OCI-LY7 (cell line): ENCODE measurements at regions not wholly inside any gene's neighbourhood (a gene's known extent, or its start where the extent isn't known, plus 50 kb on each side); places are given as distances from the start of the nearest gene placed in this dataset.

Experiments
- BruUV-seq: library from RNA; stranded (reverse); fragments of 400-500 nt; replicated peaks from 2 replicates; lab custom pipeline; 2021; lab: Mats Ljungman, UMichigan
- CTCF ChIA-PET: fragments of 300-600 bp; sonication (Branson Sonifier 250); formaldehyde crosslinking; loops from one replicate; lab custom pipeline; 2022; ENCODE audit warnings: antibody characterized with exemption; ENCODE audit not compliant: unreplicated experiment; lab: Charles Lee
- POLR2A ChIA-PET: fragments of 300-600 bp; sonication (Branson Sonifier 250); formaldehyde crosslinking; loops from one replicate; lab custom pipeline; 2022; ENCODE audit warnings: antibody characterized with exemption; lab: Charles Lee
- DNase-seq: peaks from one replicate; pipeline ENCODE4 v3.0.0-alpha.2; 2015; ENCODE audit warnings: low spot score
- H2AFZ ChIP-seq: fragments of 200-600 bp; sonication (generic), shearing (Covaris generic); 2 replicates; pipeline ENCODE4 v1.6.1; 2014; ENCODE audit warnings: mild to moderate bottlenecking, antibody characterized with exemption, low read length, moderate library complexity
- H3K27ac ChIP-seq: fragments of 200-600 bp; sonication (generic); 2 replicates; pipeline ENCODE4 v1.5.1; 2014; ENCODE audit warnings: mixed run types, low read depth, mild to moderate bottlenecking, moderate library complexity, low read length, inconsistent platforms; ENCODE audit not compliant: poor library complexity, severe bottlenecking
- H3K36me3 ChIP-seq: fragments of 200-600 bp; sonication (generic); 2 replicates; pipeline ENCODE4 v1.6.1; 2014; ENCODE audit warnings: mild to moderate bottlenecking, antibody characterized with exemption, low read length, moderate library complexity, mixed read lengths; ENCODE audit not compliant: insufficient read depth
- H3K4me1 ChIP-seq: fragments of 200-600 bp; sonication (generic); 2 replicates; pipeline ENCODE4 v1.5.1; 2014; ENCODE audit warnings: mild to moderate bottlenecking, low read length; ENCODE audit not compliant: insufficient read depth, poor library complexity, severe bottlenecking
- H3K4me2 ChIP-seq: fragments of 200-600 bp; sonication (generic); 2 replicates; pipeline ENCODE4 v1.6.1; 2014; ENCODE audit warnings: mild to moderate bottlenecking, low read length
- H3K4me3 ChIP-seq: fragments of 200-600 bp; sonication (generic); 2 replicates; pipeline ENCODE4 v1.5.1; 2014; ENCODE audit warnings: mild to moderate bottlenecking, low read depth, low read length; ENCODE audit not compliant: poor library complexity, severe bottlenecking
- H3K79me2 ChIP-seq: fragments of 200-600 bp; sonication (generic); 2 replicates; pipeline ENCODE4 v1.6.1; 2016; ENCODE audit warnings: low read depth, mild to moderate bottlenecking, low read length, moderate library complexity, mixed read lengths; ENCODE audit not compliant: insufficient read depth
- H3K9me2 ChIP-seq: fragments of 200-600 bp; sonication (generic); 2 replicates; pipeline ENCODE4 v1.6.1; 2016; ENCODE audit warnings: mild to moderate bottlenecking, low read length, mixed read lengths; ENCODE audit not compliant: insufficient read depth
- H3K9me3 ChIP-seq: fragments of 200-600 bp; sonication (generic); 2 replicates; pipeline ENCODE4 v1.6.1; 2014; ENCODE audit warnings: mild to moderate bottlenecking, mixed run types, low read length, mixed read lengths
- H4K20me1 ChIP-seq: fragments of 200-600 bp; sonication (generic); 2 replicates; pipeline ENCODE4 v1.6.1; 2014; ENCODE audit warnings: mild to moderate bottlenecking, antibody characterized with exemption, low read length, moderate library complexity, mixed read lengths; ENCODE audit not compliant: insufficient read depth
- EZH2phosphoT487 ChIP-seq: fragments of 200-600 bp; sonication (generic); IDR thresholded peaks from 2 replicates; pipeline ENCODE4 v1.6.1; 2018; ENCODE audit warnings: low read depth, borderline replicate concordance, mild to moderate bottlenecking, mixed run types, antibody characterized with exemption, low read length, moderate library complexity, mixed read lengths
- intact Hi-C: fragments of 100-400 bp; cut with micrococcal nuclease; formaldehyde crosslinking; loops from one replicate; pipeline ENCODE4 v1.10.0; 2022; ENCODE audit not compliant: unreplicated experiment
- TF ChIP-seq, protein P1 (sequence below): fragments of 200-600 bp; sonication (generic); conservative IDR thresholded peaks from 2 replicates; pipeline ENCODE4 v1.5.1; 2014; ENCODE audit warnings: mild to moderate bottlenecking, antibody characterized with exemption, low read length, moderate library complexity, mixed read lengths

DNA sequence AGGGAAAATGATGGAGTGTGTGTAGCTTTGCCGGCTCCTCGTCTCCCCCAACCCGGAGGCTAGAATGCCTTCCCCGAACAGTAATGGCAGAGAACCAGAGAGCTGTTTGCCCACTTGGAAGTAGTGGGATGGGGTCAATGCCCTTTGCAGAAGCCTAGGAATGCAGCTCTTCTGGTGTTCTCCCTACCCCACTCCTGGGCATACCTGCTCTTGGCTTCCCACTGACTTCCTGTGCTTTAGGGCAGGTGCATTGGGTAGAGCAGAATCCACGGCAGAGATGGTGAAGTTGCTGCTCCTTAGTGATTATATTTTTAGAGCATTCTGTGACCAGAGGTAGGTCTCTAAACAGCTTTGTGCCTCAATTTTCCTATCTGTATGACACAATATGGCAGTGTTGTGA lies 134.6 kb downstream of the BOD1 start:
- TF ChIP-seq EZH2phosphoT487 = no peak
- TF ChIP-seq, protein P1, sequence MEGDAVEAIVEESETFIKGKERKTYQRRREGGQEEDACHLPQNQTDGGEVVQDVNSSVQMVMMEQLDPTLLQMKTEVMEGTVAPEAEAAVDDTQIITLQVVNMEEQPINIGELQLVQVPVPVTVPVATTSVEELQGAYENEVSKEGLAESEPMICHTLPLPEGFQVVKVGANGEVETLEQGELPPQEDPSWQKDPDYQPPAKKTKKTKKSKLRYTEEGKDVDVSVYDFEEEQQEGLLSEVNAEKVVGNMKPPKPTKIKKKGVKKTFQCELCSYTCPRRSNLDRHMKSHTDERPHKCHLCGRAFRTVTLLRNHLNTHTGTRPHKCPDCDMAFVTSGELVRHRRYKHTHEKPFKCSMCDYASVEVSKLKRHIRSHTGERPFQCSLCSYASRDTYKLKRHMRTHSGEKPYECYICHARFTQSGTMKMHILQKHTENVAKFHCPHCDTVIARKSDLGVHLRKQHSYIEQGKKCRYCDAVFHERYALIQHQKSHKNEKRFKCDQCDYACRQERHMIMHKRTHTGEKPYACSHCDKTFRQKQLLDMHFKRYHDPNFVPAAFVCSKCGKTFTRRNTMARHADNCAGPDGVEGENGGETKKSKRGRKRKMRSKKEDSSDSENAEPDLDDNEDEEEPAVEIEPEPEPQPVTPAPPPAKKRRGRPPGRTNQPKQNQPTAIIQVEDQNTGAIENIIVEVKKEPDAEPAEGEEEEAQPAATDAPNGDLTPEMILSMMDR = no peak
- no peak for DNase-seq

DNA sequence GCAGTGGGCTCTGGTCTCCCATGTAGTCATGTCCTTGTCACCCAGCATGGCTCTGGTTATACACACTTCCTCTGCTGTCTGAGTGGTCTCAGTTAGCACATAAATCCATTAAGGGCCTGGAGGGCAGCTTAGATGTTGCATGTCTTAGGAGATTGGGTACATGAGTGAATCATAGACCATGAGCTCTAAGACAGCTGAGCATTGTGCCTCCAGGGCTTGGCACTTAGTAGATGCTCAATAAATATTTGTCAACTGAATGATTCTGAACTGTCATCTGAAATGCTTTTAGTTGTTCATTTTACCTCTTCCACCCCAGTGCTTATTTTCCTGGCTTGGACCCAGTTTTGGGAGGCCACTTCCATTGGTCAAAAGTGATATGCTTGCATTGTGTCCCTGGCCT lies 135.6 kb downstream of the BOD1 start:
- TF ChIP-seq EZH2phosphoT487 = no peak
- TF ChIP-seq, protein P1 = no peak
- H3K36me3 ChIP-seq = no peaks in the 10 kb centered on the region
- POLR2A ChIA-PET = no interaction called here
- no peak overlapping the region for H3K27ac ChIP-seq
- H3K4me2 ChIP-seq = no peak overlapping the region
- intact Hi-C loops = no loop called here
- H4K20me1 ChIP-seq = no peaks in the 10 kb centered on the region
- H3K4me3 ChIP-seq = no peak overlapping the region
- CTCF ChIA-PET = no interaction called here
- no peaks in the 10 kb centered on the region for H3K9me2 ChIP-seq
- H3K4me1 ChIP-seq = no peaks in the 10 kb centered on the region
- no peaks in the 10 kb centered on the region for H3K9me3 ChIP-seq
- no peaks in the 10 kb centered on the region for H3K79me2 ChIP-seq
- no peak for DNase-seq
- no peak overlapping the region for H2AFZ ChIP-seq
- no TSS peak for BruUV-seq

More for the DNA sequence above, 134.6 kb downstream of the BOD1 start:
- H3K4me2 ChIP-seq = no peak overlapping the region
- H4K20me1 ChIP-seq = no peaks in the 10 kb centered on the region
- no peaks in the 10 kb centered on the region for H3K9me2 ChIP-seq
- no peak overlapping the region for H2AFZ ChIP-seq
- intact Hi-C loops = no loop called here
- BruUV-seq = no TSS peak
- no peaks in the 10 kb centered on the region for H3K4me1 ChIP-seq
- ChIA-PET CTCF (no interaction called here), POLR2A (no interaction called here)
- H3K36me3 ChIP-seq = no peaks in the 10 kb centered on the region
- no peaks in the 10 kb centered on the region for H3K79me2 ChIP-seq
- no peaks in the 10 kb centered on the region for H3K9me3 ChIP-seq
- no peak overlapping the region for H3K27ac ChIP-seq
- H3K4me3 ChIP-seq = no peak overlapping the region

DNA sequence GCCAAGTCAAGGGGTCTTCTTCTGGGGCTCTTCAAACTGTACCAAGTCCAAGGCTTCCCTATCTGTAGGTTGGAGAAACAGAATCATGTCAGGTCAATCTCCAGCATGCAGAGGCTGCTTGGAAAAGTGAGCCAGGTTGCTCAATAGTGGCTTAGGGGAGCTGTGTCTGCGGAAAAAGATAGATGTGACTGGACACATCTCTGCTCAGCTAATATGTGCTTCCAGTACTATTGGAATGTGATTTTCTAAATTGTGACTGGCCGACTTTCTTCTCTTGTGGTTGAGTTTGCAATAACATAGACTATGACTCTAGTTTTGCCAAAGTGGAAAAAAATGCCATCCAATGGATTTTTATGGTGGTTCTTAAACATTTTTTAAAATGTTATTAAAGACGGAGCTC lies 136.7 kb downstream of the BOD1 start:
- Histone ChIP-seq H2AFZ (no peak overlapping the region), H3K4me1 (no peaks in the 10 kb centered on the region), H3K36me3 (no peaks in the 10 kb centered on the region), H3K79me2 (no peaks in the 10 kb centered on the region), H3K4me2 (no peak overlapping the region), H3K27ac (no peak overlapping the region), H3K4me3 (no peak overlapping the region), H3K9me3 (no peaks in the 10 kb centered on the region), H4K20me1 (no peaks in the 10 kb centered on the region), H3K9me2 (no peaks in the 10 kb centered on the region)
- BruUV-seq = no TSS peak
- CTCF ChIA-PET = no interaction called here
- DNase-seq = no peak
- TF ChIP-seq, protein P1 = no peak
- TF ChIP-seq EZH2phosphoT487 = no peak
- POLR2A ChIA-PET = interaction anchor here (0.7 kb wide), 1 partner anchor 1433 kb away, joined by 3 read pairs; no protein-coding TSS in a partner anchor
- intact Hi-C loops = no loop called here
